Kidney epithelial cell (primary cell): ENCODE measurements at regions not wholly inside any gene's neighbourhood (a gene's known extent, or its start where the extent isn't known, plus 50 kb on each side); places are given as distances from the start of the nearest gene placed in this dataset.

ENCODE experiments used
- DNase-seq: peaks from one replicate; pipeline ENCODE4 v3.0.0-alpha.2; 2010; ENCODE audit warnings: low read depth
- H3K27me3 ChIP-seq: 2 replicates; pipeline ENCODE4 v1.6.0; 2011; ENCODE audit warnings: low read length; ENCODE audit not compliant: control insufficient read depth, insufficient read depth
- H3K36me3 ChIP-seq: 2 replicates; pipeline ENCODE4 v1.5.1; 2011; ENCODE audit warnings: low read length; ENCODE audit not compliant: control insufficient read depth, insufficient read depth
- H3K4me3 ChIP-seq: 2 replicates; pipeline ENCODE4 v1.5.1; 2011; ENCODE audit warnings: low read depth, mild to moderate bottlenecking, control low read depth, low read length
- CTCF ChIP-seq: IDR thresholded peaks from 2 replicates; pipeline ENCODE4 v1.5.1; 2011; ENCODE audit warnings: mild to moderate bottlenecking, moderate library complexity, low read length, control low read depth, inconsistent platforms; ENCODE audit not compliant: insufficient read depth, poor library complexity, severe bottlenecking

DNA sequence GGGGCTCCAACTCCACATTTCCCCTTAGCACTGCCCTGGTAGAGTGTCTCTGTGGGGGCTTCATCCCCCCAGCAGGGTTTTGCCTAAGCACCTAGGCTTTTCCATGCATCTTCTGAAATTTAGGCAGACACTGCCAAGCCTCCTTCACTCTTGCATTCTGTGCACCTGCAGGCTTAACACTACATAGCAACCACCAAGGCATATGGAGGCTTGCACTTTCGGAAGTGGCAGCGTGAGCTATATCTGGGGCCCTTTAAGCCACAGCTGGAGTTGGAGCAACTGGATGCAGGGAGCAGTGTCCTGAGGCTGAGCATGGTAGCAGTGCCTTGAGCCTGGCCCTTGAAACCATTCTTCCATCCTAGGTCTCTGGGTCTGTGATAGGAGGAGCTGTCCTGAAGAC lies 214.8 kb upstream of the RPL34 start:
- H3K27me3 ChIP-seq = no peaks in the 10 kb centered on the region
- H3K4me3 ChIP-seq = no peak overlapping the region
- no peaks in the 10 kb centered on the region for H3K36me3 ChIP-seq
- TF ChIP-seq CTCF = no peak
- no peak for DNase-seq

GRCh38 chr4:108400309-108400708 lies 220.1 kb upstream of the RPL34 start:
- DNase-seq = no peak
- no peak for TF ChIP-seq CTCF

GRCh38 chr4:108399610-108400265 lies 220.6 kb upstream of the RPL34 start:
- Histone ChIP-seq H3K4me3 (no peak overlapping the region), H3K36me3 (no peaks in the 10 kb centered on the region), H3K27me3 (no peaks in the 10 kb centered on the region)
- DNase-seq = no peak
- TF ChIP-seq CTCF = no peak

More at GRCh38 chr4:108400309-108400708, 220.1 kb upstream of the RPL34 start:
- H3K36me3 ChIP-seq = no peaks in the 10 kb centered on the region
- H3K27me3 ChIP-seq = no peaks in the 10 kb centered on the region
- no peak overlapping the region for H3K4me3 ChIP-seq

DNA sequence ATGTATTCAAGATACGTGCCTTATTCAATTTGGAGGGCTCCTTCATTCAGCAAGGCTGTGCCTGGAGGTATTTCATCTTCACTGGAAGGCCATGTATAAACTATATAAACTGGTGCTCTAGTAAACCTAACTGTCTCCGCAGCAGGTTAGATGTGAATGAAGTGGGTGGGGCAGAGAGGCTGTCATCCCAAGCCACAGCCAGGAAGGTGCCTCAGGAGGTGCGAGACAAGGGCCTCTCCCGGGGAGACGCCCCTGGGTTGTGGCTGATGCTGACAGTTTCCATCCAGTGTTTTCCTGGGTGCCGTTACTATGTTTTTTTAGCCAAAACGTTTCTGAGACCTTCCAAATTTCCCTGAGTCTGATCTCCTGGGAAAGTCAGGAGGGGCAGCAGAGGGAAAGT lies 221.5 kb upstream of the RPL34 start:
- no peak for DNase-seq
- Histone ChIP-seq H3K27me3 (no peaks in the 10 kb centered on the region), H3K36me3 (no peaks in the 10 kb centered on the region), H3K4me3 (no peak overlapping the region)
- no peak for TF ChIP-seq CTCF

GRCh38 chr4:108398316-108398715 lies 222.1 kb upstream of the RPL34 start:
- Histone ChIP-seq H3K27me3 (no peaks in the 10 kb centered on the region), H3K4me3 (no peak overlapping the region), H3K36me3 (no peaks in the 10 kb centered on the region)
- TF ChIP-seq CTCF = no peak
- peak; percentile 74 for DNase-seq

DNA sequence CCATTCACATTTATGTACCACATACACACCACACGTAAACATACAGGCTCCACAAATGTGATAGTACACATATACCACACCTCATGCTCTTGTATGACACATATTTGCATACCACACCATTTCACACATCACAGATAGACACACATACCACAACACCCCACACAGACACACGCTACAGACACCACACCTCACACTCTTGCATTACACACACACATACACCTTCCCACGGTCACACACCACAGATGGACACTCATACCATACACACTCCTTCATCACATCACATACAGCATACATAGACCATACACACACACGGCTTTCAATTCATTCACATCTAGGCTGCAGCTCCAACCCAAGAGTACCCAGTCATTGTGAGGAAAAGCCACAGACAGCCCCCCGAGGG lies 222.5 kb upstream of the RPL34 start:
- Histone ChIP-seq H3K36me3 (no peaks in the 10 kb centered on the region), H3K4me3 (no peak overlapping the region), H3K27me3 (no peaks in the 10 kb centered on the region)
- no peak for DNase-seq
- TF ChIP-seq CTCF = no peak
